Astrocyte (in vitro differentiated cells and primary cell): ENCODE measurements at regions not wholly inside any gene's neighbourhood (a gene's known extent, or its start where the extent isn't known, plus 50 kb on each side); places are given as distances from the start of the nearest gene placed in this dataset.

ENCODE experiments used
- EZH2 ChIP-seq: IDR thresholded peaks from 2 replicates; pipeline ENCODE4 v1.6.1; 2012; ENCODE audit warnings: mild to moderate bottlenecking, low read length, inconsistent platforms; ENCODE audit not compliant: insufficient read depth
- TF ChIP-seq, protein P1 (sequence below): IDR thresholded peaks from 2 replicates; pipeline ENCODE4 v1.5.1; 2011; ENCODE audit warnings: low read depth, mild to moderate bottlenecking, inconsistent platforms, low read length, moderate library complexity; ENCODE audit not compliant: insufficient read depth

DNA sequence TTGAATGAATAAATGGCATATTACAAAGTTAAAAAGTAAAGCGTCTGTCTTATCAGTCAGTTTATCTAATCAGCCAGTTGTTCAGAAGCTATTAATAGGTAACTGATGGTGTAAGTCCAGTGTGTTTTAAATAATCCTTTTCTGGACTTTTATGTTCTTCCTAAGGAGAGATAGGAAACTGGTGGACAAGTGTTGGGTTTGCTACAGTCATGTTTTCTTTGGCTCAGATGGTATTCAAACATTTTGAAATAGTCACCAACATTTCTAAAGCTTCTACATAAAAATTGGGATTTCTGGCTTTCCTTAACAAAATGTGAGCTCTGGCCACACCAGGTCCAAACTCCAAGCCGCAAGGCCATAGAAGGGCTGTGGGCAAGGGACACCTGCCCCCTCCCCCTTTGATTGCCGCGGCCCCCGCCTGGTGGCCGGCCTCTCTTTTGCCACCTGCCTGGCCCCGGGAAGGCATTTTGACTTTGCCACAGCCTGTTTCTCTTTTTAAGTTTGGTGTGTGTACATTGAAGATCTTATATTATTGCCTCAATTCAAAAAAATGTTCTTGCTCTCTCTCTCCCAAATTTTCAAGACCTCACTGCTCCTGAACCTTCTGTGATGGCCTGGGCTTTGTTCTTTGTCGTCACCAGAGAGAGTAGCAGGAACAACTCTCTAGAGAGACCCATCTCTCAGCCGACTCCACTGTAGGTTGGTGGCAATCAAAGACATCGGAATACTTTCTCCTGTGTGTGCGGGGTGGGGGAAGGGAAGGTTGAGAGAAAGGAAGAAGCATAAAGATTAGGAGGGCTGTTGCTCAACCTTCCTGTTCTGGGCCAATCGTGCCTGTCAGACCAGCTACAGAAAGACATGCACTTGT, 84.0 kb upstream of the ZNF217 start:
- TF ChIP-seq, protein P1, sequence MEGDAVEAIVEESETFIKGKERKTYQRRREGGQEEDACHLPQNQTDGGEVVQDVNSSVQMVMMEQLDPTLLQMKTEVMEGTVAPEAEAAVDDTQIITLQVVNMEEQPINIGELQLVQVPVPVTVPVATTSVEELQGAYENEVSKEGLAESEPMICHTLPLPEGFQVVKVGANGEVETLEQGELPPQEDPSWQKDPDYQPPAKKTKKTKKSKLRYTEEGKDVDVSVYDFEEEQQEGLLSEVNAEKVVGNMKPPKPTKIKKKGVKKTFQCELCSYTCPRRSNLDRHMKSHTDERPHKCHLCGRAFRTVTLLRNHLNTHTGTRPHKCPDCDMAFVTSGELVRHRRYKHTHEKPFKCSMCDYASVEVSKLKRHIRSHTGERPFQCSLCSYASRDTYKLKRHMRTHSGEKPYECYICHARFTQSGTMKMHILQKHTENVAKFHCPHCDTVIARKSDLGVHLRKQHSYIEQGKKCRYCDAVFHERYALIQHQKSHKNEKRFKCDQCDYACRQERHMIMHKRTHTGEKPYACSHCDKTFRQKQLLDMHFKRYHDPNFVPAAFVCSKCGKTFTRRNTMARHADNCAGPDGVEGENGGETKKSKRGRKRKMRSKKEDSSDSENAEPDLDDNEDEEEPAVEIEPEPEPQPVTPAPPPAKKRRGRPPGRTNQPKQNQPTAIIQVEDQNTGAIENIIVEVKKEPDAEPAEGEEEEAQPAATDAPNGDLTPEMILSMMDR = no peak
- TF ChIP-seq EZH2 = no peak
